ENCODE measurements at regions not wholly inside any gene's neighbourhood (a gene's known extent, or its start where the extent isn't known, plus 50 kb on each side); places are given as distances from the start of the nearest gene placed in this dataset.

DNA sequence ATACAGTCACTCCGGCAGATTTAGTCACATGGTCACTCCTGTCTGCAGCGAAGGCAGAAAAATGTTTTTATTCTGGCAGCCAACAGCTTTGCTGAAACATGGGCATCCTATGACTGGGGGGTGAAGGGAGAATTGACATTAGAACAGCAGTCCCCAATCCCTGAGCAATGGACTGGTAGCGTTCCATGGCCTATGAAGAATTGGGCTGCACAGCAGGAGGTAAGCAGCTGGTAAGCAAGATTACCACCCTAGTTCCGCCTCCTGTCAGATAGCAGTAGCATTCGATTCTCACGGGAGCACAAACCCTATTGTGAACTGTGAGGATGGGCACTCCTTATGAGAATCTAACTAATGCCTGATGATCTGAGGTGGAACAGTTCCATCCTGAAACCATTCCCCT lies 93.1 kb upstream of the FTMT start:
- H3K27me3 ChIP-seq (ENCODE audit: insufficient read depth, low read length) = no peaks in the 10 kb centered on the region
- H3K9me3 ChIP-seq (ENCODE audit: low read length) = no peaks in the 10 kb centered on the region
- no peaks in the 10 kb centered on the region for H3K4me1 ChIP-seq (ENCODE audit: insufficient read depth, low read length)
- no peak overlapping the region for H2AFZ ChIP-seq (ENCODE audit: low read depth, low read length)
- no peaks in the 10 kb centered on the region for H3K36me3 ChIP-seq (ENCODE audit: insufficient read depth, low read length)
- no peak overlapping the region for H3K4me3 ChIP-seq (ENCODE audit: low read length)

DNA sequence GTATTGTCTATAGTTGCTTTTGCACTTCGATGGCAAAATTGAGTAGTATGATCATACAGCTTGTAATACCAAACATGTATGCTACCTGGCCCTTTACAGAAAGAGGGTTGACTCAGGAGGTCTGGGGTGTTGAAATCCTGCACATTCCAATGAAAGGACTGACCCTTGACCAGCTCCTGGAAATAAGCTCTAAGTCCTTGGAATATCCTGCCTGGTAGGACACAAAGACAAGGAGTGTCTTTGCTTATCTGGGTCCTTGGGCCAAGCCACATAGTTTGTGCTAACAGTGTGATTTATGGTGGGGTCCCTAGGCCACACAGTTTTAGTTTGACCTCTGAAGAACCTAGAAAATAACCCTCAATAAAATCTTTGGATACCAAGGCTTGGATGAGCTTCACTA lies 89.3 kb upstream of the FTMT start:
- Histone ChIP-seq H3K4me1 (ENCODE audit: insufficient read depth, low read length) (no peaks in the 10 kb centered on the region), H2AFZ (ENCODE audit: low read depth, low read length) (no peak overlapping the region), H3K36me3 (ENCODE audit: insufficient read depth, low read length) (no peaks in the 10 kb centered on the region), H3K9me3 (ENCODE audit: low read length) (no peaks in the 10 kb centered on the region), H3K27me3 (ENCODE audit: insufficient read depth, low read length) (no peaks in the 10 kb centered on the region), H3K4me3 (ENCODE audit: low read length) (no peak overlapping the region)

DNA sequence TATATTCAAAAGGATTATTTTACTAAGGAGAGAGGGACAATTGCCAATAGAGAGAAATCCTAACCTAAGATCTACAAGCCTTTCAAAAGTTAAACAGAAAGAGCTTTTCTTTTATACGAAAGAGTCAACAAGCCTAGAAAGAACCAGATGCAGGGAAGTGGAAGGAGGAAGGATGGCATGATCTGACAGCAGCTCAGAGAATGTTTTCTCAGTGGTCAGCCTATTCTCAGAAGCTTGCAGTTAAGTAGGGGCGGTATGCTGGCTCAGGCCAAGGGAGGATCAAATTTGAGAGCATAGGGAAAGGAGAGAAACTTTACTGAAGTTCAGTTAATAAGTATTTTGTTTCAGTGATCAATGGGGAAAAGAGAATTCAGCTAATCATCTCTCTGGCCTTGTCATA lies 88.0 kb upstream of the FTMT start:
- no peak overlapping the region for H3K4me3 ChIP-seq (ENCODE audit: low read length)

DNA sequence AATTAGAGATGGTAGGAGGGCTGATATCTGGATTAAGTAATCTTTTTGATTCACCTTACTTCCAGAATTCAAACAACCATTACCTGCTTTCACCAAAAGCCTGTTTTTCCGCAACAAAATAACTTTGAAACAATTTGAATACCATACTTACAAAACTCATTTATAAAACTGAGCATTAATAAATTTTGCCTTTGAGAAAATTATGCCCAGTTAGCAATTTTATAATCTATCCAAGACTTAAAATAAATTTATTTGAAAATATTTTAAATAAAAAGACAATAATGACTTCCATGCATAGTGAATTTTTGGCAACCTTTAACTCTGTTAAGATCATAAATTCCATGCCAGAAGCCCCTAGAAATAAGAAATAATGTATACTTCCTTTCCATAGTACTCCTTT lies 71.3 kb upstream of the FTMT start:
- Histone ChIP-seq H2AFZ (ENCODE audit: low read depth, low read length) (no peak overlapping the region), H3K36me3 (ENCODE audit: insufficient read depth, low read length) (no peaks in the 10 kb centered on the region), H3K27me3 (ENCODE audit: insufficient read depth, low read length) (no peaks in the 10 kb centered on the region)

More for the DNA sequence above, 88.0 kb upstream of the FTMT start:
- no peaks in the 10 kb centered on the region for H3K27me3 ChIP-seq (ENCODE audit: insufficient read depth, low read length)
- H2AFZ ChIP-seq (ENCODE audit: low read depth, low read length) = no peak overlapping the region
- no peaks in the 10 kb centered on the region for H3K4me1 ChIP-seq (ENCODE audit: insufficient read depth, low read length)
- H3K36me3 ChIP-seq (ENCODE audit: insufficient read depth, low read length) = no peaks in the 10 kb centered on the region
- no peaks in the 10 kb centered on the region for H3K9me3 ChIP-seq (ENCODE audit: low read length)

DNA sequence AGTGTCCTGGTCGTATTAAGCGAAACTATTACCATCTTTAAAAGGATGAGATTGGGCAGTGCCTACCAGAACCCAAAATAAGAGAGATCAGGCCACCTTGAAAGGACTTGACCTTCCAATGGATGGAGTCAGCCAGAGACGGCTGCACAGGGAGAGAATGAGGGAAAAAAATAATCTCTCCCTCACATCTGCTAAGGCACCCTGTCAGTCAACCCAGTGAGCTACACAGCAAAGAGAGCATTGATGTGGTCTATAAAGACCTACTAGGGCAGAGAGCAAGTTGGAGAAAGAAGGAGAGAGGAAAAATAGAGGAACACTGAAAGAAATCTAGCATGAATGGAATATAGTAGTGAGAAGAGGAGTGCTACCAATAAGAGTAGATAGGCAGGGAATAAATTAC lies 68.0 kb upstream of the FTMT start:
- no peaks in the 10 kb centered on the region for H3K27me3 ChIP-seq (ENCODE audit: insufficient read depth, low read length)
- no peak overlapping the region for H2AFZ ChIP-seq (ENCODE audit: low read depth, low read length)

More for the DNA sequence above, 71.3 kb upstream of the FTMT start:
- H3K4me1 ChIP-seq (ENCODE audit: insufficient read depth, low read length) = no peaks in the 10 kb centered on the region
- no peaks in the 10 kb centered on the region for H3K9me3 ChIP-seq (ENCODE audit: low read length)
- H3K4me3 ChIP-seq (ENCODE audit: low read length) = no peak overlapping the region

DNA sequence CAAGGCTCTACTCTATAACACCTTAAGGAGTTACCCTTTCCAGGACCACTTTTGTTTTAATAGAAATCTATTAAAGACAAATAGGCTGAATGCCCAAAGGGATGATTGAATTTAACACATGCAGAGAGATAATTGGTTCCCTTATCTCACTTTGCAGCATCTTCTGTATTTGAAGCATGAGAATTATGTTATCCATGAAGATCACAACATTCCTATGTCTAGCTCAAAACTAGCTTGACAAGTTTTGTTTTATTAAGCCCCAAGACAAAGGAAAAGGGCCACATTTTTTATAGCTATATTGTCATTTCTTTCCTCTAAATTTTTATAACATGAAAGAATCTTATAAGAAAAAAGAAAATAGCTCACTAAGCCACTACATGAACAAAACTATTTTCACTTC lies 57.9 kb upstream of the FTMT start:
- Histone ChIP-seq H3K4me3 (ENCODE audit: low read length) (no peak overlapping the region), H3K27me3 (ENCODE audit: insufficient read depth, low read length) (no peaks in the 10 kb centered on the region), H3K9me3 (ENCODE audit: low read length) (no peaks in the 10 kb centered on the region), H2AFZ (ENCODE audit: low read depth, low read length) (no peak overlapping the region), H3K36me3 (ENCODE audit: insufficient read depth, low read length) (no peaks in the 10 kb centered on the region), H3K4me1 (ENCODE audit: insufficient read depth, low read length) (peaks cover 6% of the 10 kb centered on the region)

More for the DNA sequence above, 68.0 kb upstream of the FTMT start:
- Histone ChIP-seq H3K9me3 (ENCODE audit: low read length) (no peaks in the 10 kb centered on the region), H3K36me3 (ENCODE audit: insufficient read depth, low read length) (no peaks in the 10 kb centered on the region), H3K4me3 (ENCODE audit: low read length) (no peak overlapping the region), H3K4me1 (ENCODE audit: insufficient read depth, low read length) (no peaks in the 10 kb centered on the region)

DNA sequence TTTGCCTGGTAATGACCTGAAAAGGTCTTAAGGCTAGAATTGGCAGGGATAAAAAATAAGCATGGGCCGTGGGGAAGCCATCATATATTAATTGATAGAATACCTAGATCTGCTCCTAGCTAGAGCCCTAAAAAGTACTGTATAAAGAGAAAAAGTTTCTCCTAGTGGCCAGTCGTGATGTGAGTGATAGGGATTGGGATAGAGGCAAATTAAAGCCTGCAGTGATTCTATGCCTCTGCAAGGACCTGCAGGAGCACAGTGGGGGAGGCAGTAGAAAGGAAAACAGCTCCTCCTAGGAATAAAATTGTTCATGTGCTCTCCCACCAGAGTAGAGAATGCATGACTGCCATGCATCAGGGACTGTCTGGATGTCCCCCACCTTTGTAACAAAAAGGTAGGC lies 56.2 kb upstream of the FTMT start:
- no peak overlapping the region for H3K4me3 ChIP-seq (ENCODE audit: low read length)
- H3K27me3 ChIP-seq (ENCODE audit: insufficient read depth, low read length) = no peaks in the 10 kb centered on the region
- no peaks in the 10 kb centered on the region for H3K9me3 ChIP-seq (ENCODE audit: low read length)
- no peaks in the 10 kb centered on the region for H3K36me3 ChIP-seq (ENCODE audit: insufficient read depth, low read length)
- H2AFZ ChIP-seq (ENCODE audit: low read depth, low read length) = no peak overlapping the region
- peaks cover 6% of the 10 kb centered on the region for H3K4me1 ChIP-seq (ENCODE audit: insufficient read depth, low read length)

DNA sequence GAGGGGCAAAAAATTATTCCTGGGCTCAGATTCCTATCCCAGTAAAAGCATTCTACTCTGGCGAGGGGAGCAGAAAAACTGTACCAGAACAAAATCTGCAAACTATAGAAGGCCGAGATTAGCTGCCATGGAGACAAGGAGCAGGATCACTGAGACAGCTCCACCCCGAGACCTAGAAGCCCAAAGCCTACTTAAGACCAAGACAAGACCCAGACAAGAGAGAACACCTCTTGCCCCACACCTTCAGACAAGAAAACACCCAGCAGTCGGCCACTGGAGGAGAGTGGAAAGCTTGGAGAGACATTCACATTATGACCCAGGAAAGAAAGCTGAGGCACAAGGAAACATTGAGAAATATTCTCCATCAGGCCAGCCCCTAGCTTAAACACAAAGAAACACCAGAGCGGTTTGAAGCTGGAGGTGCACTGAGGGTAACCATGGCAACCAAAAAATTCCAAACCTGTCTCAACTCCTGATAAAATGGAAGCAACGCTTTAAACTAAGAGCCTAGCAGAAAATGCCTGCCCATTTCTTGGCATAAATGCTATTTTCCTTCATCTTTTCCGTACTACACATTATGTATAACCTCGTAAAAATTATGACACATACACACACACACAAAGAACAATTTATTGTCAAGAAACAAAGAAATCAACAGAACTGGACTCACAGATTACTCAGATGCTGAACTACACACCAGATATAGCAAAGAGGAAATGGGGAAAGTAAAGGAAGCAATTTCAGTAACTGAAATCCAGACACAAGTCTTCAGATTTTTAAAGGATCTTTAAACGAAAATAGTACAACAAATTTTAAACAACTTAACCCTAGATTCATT lies 53.8 kb upstream of the FTMT start:
- Histone ChIP-seq H3K9me3 (ENCODE audit: low read length) (no peaks in the 10 kb centered on the region), H3K36me3 (ENCODE audit: insufficient read depth, low read length) (no peaks in the 10 kb centered on the region), H3K4me1 (ENCODE audit: insufficient read depth, low read length) (peaks cover 6% of the 10 kb centered on the region), H3K27me3 (ENCODE audit: insufficient read depth, low read length) (no peaks in the 10 kb centered on the region), H3K4me3 (ENCODE audit: low read length) (no peak overlapping the region), H2AFZ (ENCODE audit: low read depth, low read length) (peak overlapping the region; percentile 15)
